ENCODE measurements at regions not wholly inside any gene's neighbourhood (a gene's known extent, or its start where the extent isn't known, plus 50 kb on each side); places are given as distances from the start of the nearest gene placed in this dataset.

DNA sequence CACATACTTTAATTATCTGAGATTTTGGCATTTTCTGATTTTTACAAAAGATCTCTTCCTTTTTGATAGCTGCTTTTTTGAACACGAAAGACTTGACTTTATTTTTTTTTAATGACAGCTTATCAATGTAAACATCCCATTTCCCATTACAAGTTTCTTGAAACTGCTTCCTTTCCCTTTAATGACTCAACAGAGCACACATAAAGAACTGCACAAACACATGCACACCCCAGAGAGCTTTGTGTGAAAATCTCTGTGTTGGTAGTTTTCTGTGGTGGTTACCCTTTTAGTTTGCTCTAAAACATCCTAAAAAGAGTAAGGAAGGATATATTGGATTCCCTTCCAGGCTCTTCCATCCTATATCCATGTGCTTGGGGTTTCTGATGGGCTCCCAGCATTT, 125.1 kb upstream of the ZNF32 start:
- TF ChIP-seq CSDC2 (CRISPR knock-in tag; IDR thresholded peaks at IDR 0.05) (no peak), ZFP3 (CRISPR knock-in tag; IDR thresholded peaks at IDR 0.05) (no peak), ZC3H10 (CRISPR knock-in tag; IDR thresholded peaks at IDR 0.05) (no peak)
- TF ChIP-seq, protein P1, sequence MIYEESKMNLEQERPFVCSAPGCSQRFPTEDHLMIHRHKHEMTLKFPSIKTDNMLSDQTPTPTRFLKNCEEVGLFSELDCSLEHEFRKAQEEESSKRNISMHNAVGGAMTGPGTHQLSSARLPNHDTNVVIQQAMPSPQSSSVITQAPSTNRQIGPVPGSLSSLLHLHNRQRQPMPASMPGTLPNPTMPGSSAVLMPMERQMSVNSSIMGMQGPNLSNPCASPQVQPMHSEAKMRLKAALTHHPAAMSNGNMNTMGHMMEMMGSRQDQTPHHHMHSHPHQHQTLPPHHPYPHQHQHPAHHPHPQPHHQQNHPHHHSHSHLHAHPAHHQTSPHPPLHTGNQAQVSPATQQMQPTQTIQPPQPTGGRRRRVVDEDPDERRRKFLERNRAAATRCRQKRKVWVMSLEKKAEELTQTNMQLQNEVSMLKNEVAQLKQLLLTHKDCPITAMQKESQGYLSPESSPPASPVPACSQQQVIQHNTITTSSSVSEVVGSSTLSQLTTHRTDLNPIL (CRISPR knock-in tag; IDR thresholded peaks at IDR 0.05; ENCODE audit: low read depth) = no peak

Measured in SK-N-SH treated with all-trans-retinoic acid at 6 μM for 48 hours (cell line).